DND-41 (cell line): ENCODE measurements at regions not wholly inside any gene's neighbourhood (a gene's known extent, or its start where the extent isn't known, plus 50 kb on each side); places are given as distances from the start of the nearest gene placed in this dataset.

Source experiments
- CTCF ChIP-seq: IDR thresholded peaks from 2 replicates; pipeline ENCODE4 v1.5.1; 2012; ENCODE audit warnings: borderline replicate concordance, low read length, moderate library complexity, mild to moderate bottlenecking; ENCODE audit not compliant: poor library complexity, severe bottlenecking; ENCODE audit errors: extremely low read depth
- EZH2 ChIP-seq: IDR thresholded peaks from 3 replicates; pipeline ENCODE4 v1.6.1; 2012; ENCODE audit warnings: borderline replicate concordance, low read depth, mild to moderate bottlenecking, moderate library complexity, low read length, inconsistent platforms; ENCODE audit not compliant: severe bottlenecking

DNA sequence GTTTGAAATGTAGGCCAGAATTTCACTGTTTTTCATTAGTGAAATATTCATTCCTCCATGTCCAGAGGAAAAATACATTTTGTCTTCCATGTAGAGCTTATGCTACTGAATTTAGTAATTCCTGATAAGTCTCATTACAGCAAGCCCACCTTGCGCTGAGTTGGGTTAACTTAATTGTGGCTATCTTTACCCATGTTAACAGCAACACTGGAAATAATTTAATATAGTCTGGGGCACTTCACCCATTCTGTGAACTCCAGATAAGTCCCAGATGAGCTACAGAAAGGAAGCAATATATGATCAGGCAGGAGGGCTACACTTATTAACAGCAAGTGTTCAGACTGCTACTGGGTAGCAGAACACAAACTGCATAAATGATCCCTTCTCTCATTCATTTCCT lies 270.1 kb upstream of the CNTN4 start:
- TF ChIP-seq CTCF (no peak), EZH2 (no peak)
